Tibial nerve (tissue), 3 donors: ENCODE measurements at regions not wholly inside any gene's neighbourhood (a gene's known extent, or its start where the extent isn't known, plus 50 kb on each side); places are given as distances from the start of the nearest gene placed in this dataset.
"Not testable (repeated sequence)": the region's sequence is repeated elsewhere in the genome, so short reads cannot be mapped to it uniquely, and the experiment has no call there.

ENCODE experiments used
- CTCF ChIP-seq, 5 experiments: fragments of 200-600 bp in 3 of 5; fragments of 450-650 bp in 2 of 5; sonication (generic) in 3 of 5; IDR thresholded peaks; one replicate each; pipeline ENCODE4 v1.5.1; 2016 to 2019; ENCODE audit warnings: antibody characterized with exemption in 5 of 5, mild to moderate bottlenecking in 3 of 5, moderate library complexity in 2 of 5
- POLR2A ChIP-seq, 2 donors: fragments of 450-650 bp; IDR thresholded peaks; one replicate each; pipeline ENCODE4 v1.6.1; 2017; ENCODE audit warnings: antibody characterized with exemption in 2 of 2, mild to moderate bottlenecking in 2 of 2, moderate library complexity in 2 of 2

GRCh38 chr7:52728683-52729082 lies 306.8 kb upstream of the POM121L12 start:
- TF ChIP-seq POLR2A, CTCF (IDR thresholded peaks at IDR 0.05): not testable (repeated sequence)
